ENCODE measurements at regions not wholly inside any gene's neighbourhood (a gene's known extent, or its start where the extent isn't known, plus 50 kb on each side); places are given as distances from the start of the nearest gene placed in this dataset.

DNA sequence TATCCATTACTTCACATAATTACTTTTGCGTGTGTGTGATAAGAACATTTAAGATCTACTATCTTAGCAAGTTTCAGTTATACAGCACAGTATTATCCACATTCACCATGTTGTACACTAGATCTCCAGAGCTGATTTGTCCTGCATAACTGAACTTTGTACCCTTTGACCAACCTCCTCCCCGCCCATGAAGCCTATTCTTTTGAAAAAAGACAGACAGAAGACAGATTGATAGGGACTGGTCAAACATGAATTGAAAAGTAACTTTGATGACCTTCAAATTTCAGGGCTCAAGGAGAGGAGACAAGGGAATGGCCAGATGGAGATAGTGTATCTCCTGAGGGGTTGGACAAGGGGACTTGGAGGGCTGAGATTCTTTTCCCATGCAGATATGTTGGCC, 96.3 kb downstream of the CMC2 start:
- TF ChIP-seq EZH2 (IDR thresholded peaks at IDR 0.05; ENCODE audit: borderline replicate concordance, low read depth, low read length, poor library complexity, severe bottlenecking) = no peak
- TF ChIP-seq, protein P1, sequence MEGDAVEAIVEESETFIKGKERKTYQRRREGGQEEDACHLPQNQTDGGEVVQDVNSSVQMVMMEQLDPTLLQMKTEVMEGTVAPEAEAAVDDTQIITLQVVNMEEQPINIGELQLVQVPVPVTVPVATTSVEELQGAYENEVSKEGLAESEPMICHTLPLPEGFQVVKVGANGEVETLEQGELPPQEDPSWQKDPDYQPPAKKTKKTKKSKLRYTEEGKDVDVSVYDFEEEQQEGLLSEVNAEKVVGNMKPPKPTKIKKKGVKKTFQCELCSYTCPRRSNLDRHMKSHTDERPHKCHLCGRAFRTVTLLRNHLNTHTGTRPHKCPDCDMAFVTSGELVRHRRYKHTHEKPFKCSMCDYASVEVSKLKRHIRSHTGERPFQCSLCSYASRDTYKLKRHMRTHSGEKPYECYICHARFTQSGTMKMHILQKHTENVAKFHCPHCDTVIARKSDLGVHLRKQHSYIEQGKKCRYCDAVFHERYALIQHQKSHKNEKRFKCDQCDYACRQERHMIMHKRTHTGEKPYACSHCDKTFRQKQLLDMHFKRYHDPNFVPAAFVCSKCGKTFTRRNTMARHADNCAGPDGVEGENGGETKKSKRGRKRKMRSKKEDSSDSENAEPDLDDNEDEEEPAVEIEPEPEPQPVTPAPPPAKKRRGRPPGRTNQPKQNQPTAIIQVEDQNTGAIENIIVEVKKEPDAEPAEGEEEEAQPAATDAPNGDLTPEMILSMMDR (conservative IDR thresholded peaks at IDR 0.05; ENCODE audit: low read depth, low read length) = no peak

All from A673 (cell line).